ENCODE measurements at regions not wholly inside any gene's neighbourhood (a gene's known extent, or its start where the extent isn't known, plus 50 kb on each side); places are given as distances from the start of the nearest gene placed in this dataset.

GRCh38 chr15:25544076-25544475 is 105.3 kb upstream of the UBE3A start:
- TF ChIP-seq, protein P1, sequence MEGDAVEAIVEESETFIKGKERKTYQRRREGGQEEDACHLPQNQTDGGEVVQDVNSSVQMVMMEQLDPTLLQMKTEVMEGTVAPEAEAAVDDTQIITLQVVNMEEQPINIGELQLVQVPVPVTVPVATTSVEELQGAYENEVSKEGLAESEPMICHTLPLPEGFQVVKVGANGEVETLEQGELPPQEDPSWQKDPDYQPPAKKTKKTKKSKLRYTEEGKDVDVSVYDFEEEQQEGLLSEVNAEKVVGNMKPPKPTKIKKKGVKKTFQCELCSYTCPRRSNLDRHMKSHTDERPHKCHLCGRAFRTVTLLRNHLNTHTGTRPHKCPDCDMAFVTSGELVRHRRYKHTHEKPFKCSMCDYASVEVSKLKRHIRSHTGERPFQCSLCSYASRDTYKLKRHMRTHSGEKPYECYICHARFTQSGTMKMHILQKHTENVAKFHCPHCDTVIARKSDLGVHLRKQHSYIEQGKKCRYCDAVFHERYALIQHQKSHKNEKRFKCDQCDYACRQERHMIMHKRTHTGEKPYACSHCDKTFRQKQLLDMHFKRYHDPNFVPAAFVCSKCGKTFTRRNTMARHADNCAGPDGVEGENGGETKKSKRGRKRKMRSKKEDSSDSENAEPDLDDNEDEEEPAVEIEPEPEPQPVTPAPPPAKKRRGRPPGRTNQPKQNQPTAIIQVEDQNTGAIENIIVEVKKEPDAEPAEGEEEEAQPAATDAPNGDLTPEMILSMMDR (IDR thresholded peaks at IDR 0.05; ENCODE audit: insufficient read depth, low read length, poor library complexity, severe bottlenecking) = no peak
- TF ChIP-seq EZH2phosphoT487 (conservative IDR thresholded peaks at IDR 0.05; ENCODE audit: low read length) = no peak

Data from SU-DHL-6 (cell line).